ENCODE measurements at regions not wholly inside any gene's neighbourhood (a gene's known extent, or its start where the extent isn't known, plus 50 kb on each side); places are given as distances from the start of the nearest gene placed in this dataset.
A peak's percentile ranks its signal among the peaks of the same experiment; 100 is the strongest.

- Histone ChIP-seq H3K4me3 (ENCODE audit: low read length) (no peak overlapping the region), H3K79me2 (ENCODE audit: low read length) (no peaks in the 10 kb centered on the region), H3K4me1 (ENCODE audit: insufficient read depth, low read length) (no peaks in the 10 kb centered on the region), H3K9ac (ENCODE audit: low read length) (no peak overlapping the region), H3K9me3 (ENCODE audit: low read length) (no peaks in the 10 kb centered on the region), H3K9me2 (replicated peaks; ENCODE audit: low read length) (no peaks in the 10 kb centered on the region), H3K36me3 (ENCODE audit: low read depth, low read length) (no peaks in the 10 kb centered on the region), H4K20me1 (ENCODE audit: low read length) (no peaks in the 10 kb centered on the region), H2AFZ (ENCODE audit: low read length) (no peak overlapping the region), H3K27me3 (ENCODE audit: low read length) (no peaks in the 10 kb centered on the region), H3K27ac (ENCODE audit: low read length) (no peak overlapping the region), H3K4me2 (ENCODE audit: low read length) (no peak overlapping the region), H3F3A (ENCODE audit: low read length, unreplicated experiment) (no peaks in the 10 kb centered on the region)
- intact Hi-C loops (cut with micrococcal nuclease): no loop called here
- no TSS peak for BruUV-seq (replicated peaks)
- no peak for ATAC-seq
- ChIA-PET POLR2A (ENCODE audit: unreplicated experiment) (interaction anchor here (0.7 kb wide), 1 partner anchor 27 kb away, joined by 3 read pairs; no protein-coding TSS in a partner anchor), CTCF (no interaction called here)
- no peak for TF ChIP-seq EZH2 (IDR thresholded peaks at IDR 0.05; ENCODE audit: low read length, unreplicated experiment)
- no peak for TF ChIP-seq EZH2phosphoT487 (IDR thresholded peaks at IDR 0.05; ENCODE audit: borderline replicate concordance, low read length)
- TF ChIP-seq, protein P1, sequence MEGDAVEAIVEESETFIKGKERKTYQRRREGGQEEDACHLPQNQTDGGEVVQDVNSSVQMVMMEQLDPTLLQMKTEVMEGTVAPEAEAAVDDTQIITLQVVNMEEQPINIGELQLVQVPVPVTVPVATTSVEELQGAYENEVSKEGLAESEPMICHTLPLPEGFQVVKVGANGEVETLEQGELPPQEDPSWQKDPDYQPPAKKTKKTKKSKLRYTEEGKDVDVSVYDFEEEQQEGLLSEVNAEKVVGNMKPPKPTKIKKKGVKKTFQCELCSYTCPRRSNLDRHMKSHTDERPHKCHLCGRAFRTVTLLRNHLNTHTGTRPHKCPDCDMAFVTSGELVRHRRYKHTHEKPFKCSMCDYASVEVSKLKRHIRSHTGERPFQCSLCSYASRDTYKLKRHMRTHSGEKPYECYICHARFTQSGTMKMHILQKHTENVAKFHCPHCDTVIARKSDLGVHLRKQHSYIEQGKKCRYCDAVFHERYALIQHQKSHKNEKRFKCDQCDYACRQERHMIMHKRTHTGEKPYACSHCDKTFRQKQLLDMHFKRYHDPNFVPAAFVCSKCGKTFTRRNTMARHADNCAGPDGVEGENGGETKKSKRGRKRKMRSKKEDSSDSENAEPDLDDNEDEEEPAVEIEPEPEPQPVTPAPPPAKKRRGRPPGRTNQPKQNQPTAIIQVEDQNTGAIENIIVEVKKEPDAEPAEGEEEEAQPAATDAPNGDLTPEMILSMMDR (conservative IDR thresholded peaks at IDR 0.05; ENCODE audit: low read depth, low read length): no peak
- DNase-seq: no peak
Measured at GRCh38 chr21:15496911-15497310, 232.9 kb upstream of the USP25 start.

- no peak overlapping the region for H3K4me3 ChIP-seq (ENCODE audit: low read length)
- H3K9me2 ChIP-seq (replicated peaks; ENCODE audit: low read length): no peaks in the 10 kb centered on the region
- no peak overlapping the region for H2AFZ ChIP-seq (ENCODE audit: low read length)
- no peak overlapping the region for H3K4me2 ChIP-seq (ENCODE audit: low read length)
- no peaks in the 10 kb centered on the region for H3K4me1 ChIP-seq (ENCODE audit: insufficient read depth, low read length)
- DNase-seq (no peak), ATAC-seq (no peak)
- H3K9ac ChIP-seq (ENCODE audit: low read length): no peak overlapping the region
- CTCF ChIA-PET: no interaction called here
- TF ChIP-seq EZH2 (IDR thresholded peaks at IDR 0.05; ENCODE audit: low read length, unreplicated experiment) (no peak), EZH2phosphoT487 (IDR thresholded peaks at IDR 0.05; ENCODE audit: borderline replicate concordance, low read length) (no peak)
- TF ChIP-seq, protein P1 (conservative IDR thresholded peaks at IDR 0.05; ENCODE audit: low read depth, low read length): no peak
- BruUV-seq (replicated peaks): no TSS peak
- POLR2A ChIA-PET (ENCODE audit: unreplicated experiment): no interaction called here
- no peaks in the 10 kb centered on the region for H3F3A ChIP-seq (ENCODE audit: low read length, unreplicated experiment)
- no peaks in the 10 kb centered on the region for H3K36me3 ChIP-seq (ENCODE audit: low read depth, low read length)
- no peaks in the 10 kb centered on the region for H3K27me3 ChIP-seq (ENCODE audit: low read length)
- H4K20me1 ChIP-seq (ENCODE audit: low read length): no peaks in the 10 kb centered on the region
- intact Hi-C loops (cut with micrococcal nuclease): no loop called here
- no peak overlapping the region for H3K27ac ChIP-seq (ENCODE audit: low read length)
- no peaks in the 10 kb centered on the region for H3K9me3 ChIP-seq (ENCODE audit: low read length)
- H3K79me2 ChIP-seq (ENCODE audit: low read length): no peaks in the 10 kb centered on the region
Measured at GRCh38 chr21:15498455-15498854, 231.3 kb upstream of the USP25 start.

DNA sequence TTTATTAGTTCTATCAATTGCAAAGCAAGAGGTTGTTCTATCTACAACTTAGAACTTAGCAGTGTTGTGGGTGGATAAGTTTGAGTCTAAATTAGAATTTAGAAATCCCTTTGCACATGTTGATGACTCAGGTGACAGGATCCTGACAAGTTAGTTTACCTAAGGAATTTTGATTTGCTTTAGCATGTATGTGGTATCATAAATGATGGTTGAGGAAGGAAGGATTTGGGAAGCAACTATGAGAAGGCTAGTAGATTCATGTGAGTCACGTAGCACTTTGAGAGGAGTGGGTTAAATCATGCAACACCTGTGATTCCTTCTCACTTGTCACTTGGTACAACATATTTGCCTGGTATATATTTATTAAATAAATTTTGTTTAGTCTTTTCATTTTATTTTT is 223.7 kb upstream of the USP25 start:
- no TSS peak for BruUV-seq (replicated peaks)
- Histone ChIP-seq H3K36me3 (ENCODE audit: low read depth, low read length) (no peaks in the 10 kb centered on the region), H3K9me2 (replicated peaks; ENCODE audit: low read length) (0 out of 2 replicates have a peak, but pooled peaks cover 4% of the 10 kb centered on the region), H3K27me3 (ENCODE audit: low read length) (no peaks in the 10 kb centered on the region), H3K27ac (ENCODE audit: low read length) (no peak overlapping the region), H3K9ac (ENCODE audit: low read length) (no peak overlapping the region), H3K9me3 (ENCODE audit: low read length) (no peaks in the 10 kb centered on the region), H2AFZ (ENCODE audit: low read length) (no peak overlapping the region), H3F3A (ENCODE audit: low read length, unreplicated experiment) (no peaks in the 10 kb centered on the region), H3K79me2 (ENCODE audit: low read length) (no peaks in the 10 kb centered on the region), H4K20me1 (ENCODE audit: low read length) (no peaks in the 10 kb centered on the region), H3K4me2 (ENCODE audit: low read length) (no peak overlapping the region), H3K4me3 (ENCODE audit: low read length) (no peak overlapping the region), H3K4me1 (ENCODE audit: insufficient read depth, low read length) (no peaks in the 10 kb centered on the region)
- TF ChIP-seq, protein P1 (conservative IDR thresholded peaks at IDR 0.05; ENCODE audit: low read depth, low read length): no peak
- TF ChIP-seq EZH2phosphoT487 (IDR thresholded peaks at IDR 0.05; ENCODE audit: borderline replicate concordance, low read length) (no peak), EZH2 (IDR thresholded peaks at IDR 0.05; ENCODE audit: low read length, unreplicated experiment) (no peak)
- DNase-seq (peak; percentile 26), ATAC-seq (no peak)
- ChIA-PET CTCF (no interaction called here), POLR2A (ENCODE audit: unreplicated experiment) (no interaction called here)
- intact Hi-C loops (cut with micrococcal nuclease): no loop called here

Measured in PC-3 (cell line).